ENCODE measurements at regions not wholly inside any gene's neighbourhood (a gene's known extent, or its start where the extent isn't known, plus 50 kb on each side); places are given as distances from the start of the nearest gene placed in this dataset.

GRCh38 chr14:32022938-32023466 is 54.1 kb upstream of the ARHGAP5 start:
- no peak for TF ChIP-seq CTCF (IDR thresholded peaks at IDR 0.05)
- TF ChIP-seq POLR2AphosphoS5 (IDR thresholded peaks at IDR 0.05): peak; percentile 82

All from gastroesophageal sphincter (tissue), 3 donors.